ENCODE measurements at regions not wholly inside any gene's neighbourhood (a gene's known extent, or its start where the extent isn't known, plus 50 kb on each side); places are given as distances from the start of the nearest gene placed in this dataset.

GRCh38 chr14:83017296-83017695, 1483.6 kb upstream of the SEL1L start:
- H3K4me3 ChIP-seq (ENCODE audit: low read depth, low read length), result no peak overlapping the region
- DNase-seq (ENCODE audit: low read depth), result no peak
- TF ChIP-seq, protein P1, sequence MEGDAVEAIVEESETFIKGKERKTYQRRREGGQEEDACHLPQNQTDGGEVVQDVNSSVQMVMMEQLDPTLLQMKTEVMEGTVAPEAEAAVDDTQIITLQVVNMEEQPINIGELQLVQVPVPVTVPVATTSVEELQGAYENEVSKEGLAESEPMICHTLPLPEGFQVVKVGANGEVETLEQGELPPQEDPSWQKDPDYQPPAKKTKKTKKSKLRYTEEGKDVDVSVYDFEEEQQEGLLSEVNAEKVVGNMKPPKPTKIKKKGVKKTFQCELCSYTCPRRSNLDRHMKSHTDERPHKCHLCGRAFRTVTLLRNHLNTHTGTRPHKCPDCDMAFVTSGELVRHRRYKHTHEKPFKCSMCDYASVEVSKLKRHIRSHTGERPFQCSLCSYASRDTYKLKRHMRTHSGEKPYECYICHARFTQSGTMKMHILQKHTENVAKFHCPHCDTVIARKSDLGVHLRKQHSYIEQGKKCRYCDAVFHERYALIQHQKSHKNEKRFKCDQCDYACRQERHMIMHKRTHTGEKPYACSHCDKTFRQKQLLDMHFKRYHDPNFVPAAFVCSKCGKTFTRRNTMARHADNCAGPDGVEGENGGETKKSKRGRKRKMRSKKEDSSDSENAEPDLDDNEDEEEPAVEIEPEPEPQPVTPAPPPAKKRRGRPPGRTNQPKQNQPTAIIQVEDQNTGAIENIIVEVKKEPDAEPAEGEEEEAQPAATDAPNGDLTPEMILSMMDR (IDR thresholded peaks at IDR 0.05; ENCODE audit: insufficient read depth, low read depth, low read length, missing control alignments), result no peak

DNA sequence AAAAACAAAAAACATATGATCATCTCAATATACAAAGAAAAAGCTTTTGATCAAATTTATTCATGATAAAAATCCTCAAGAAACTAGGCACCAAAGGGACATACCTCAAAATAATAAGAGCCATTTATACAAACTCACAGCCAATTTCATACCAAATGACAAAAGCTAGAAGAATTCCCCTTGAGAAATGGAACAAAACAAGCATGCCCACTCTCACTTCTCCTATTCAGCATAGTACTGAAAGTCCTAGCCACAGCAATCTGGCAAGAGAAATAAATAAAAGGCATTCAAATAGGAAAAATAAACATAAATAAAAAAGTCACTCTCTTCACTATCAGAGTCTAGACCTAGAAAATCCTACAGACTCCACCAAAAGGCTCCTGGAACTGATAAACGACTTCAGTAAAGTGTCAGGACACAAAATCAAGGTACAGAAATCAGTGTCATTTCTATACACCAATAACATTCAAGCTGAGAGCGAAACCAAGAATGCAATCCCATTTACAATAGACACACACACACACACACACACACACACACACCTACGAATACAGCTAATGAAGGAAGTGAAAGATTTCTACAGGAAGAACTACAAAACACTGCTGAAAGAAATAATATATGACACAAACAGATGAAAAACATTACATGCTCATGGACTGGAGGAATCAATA, 1486.2 kb upstream of the SEL1L start:
- TF ChIP-seq, protein P1 (IDR thresholded peaks at IDR 0.05; ENCODE audit: insufficient read depth, low read depth, low read length, missing control alignments), result no peak
- no peak for DNase-seq (ENCODE audit: low read depth)

GRCh38 chr14:83021323-83021722, 1487.7 kb upstream of the SEL1L start:
- TF ChIP-seq, protein P1 (IDR thresholded peaks at IDR 0.05; ENCODE audit: insufficient read depth, low read depth, low read length, missing control alignments), result no peak
- no peak for DNase-seq (ENCODE audit: low read depth)
- no peak overlapping the region for H3K4me3 ChIP-seq (ENCODE audit: low read depth, low read length)

More for the DNA sequence above, 1486.2 kb upstream of the SEL1L start:
- H3K4me3 ChIP-seq (ENCODE audit: low read depth, low read length), result no peak overlapping the region

GRCh38 chr14:83023369-83023768, 1489.7 kb upstream of the SEL1L start:
- TF ChIP-seq, protein P1 (IDR thresholded peaks at IDR 0.05; ENCODE audit: insufficient read depth, low read depth, low read length, missing control alignments), result no peak
- H3K4me3 ChIP-seq (ENCODE audit: low read depth, low read length), result no peak overlapping the region
- no peak for DNase-seq (ENCODE audit: low read depth)

DNA sequence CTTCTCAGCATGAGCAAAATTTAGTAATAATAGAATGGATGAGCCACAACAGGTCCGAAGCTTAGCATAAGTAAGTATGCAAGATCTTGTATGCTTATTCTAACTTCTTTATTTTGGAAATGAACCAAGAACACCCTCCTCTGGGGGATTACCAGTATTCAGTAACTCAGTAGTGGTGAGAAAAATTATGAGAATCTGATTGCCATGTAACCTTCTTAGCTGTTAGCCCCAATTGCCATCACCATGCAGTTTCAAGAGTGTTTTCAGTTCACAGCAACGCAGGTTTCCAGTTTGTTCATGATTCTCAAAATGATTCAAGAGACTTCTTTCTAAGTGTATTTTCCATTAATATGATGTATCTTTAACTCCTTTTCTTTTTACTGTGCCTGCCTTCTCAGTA, 1507.6 kb upstream of the SEL1L start:
- H3K4me3 ChIP-seq (ENCODE audit: low read depth, low read length), result no peak overlapping the region
- TF ChIP-seq, protein P1 (IDR thresholded peaks at IDR 0.05; ENCODE audit: insufficient read depth, low read depth, low read length, missing control alignments), result no peak
- DNase-seq (ENCODE audit: low read depth), result no peak

GRCh38 chr14:83042858-83043257, 1509.2 kb upstream of the SEL1L start:
- no peak overlapping the region for H3K4me3 ChIP-seq (ENCODE audit: low read depth, low read length)
- DNase-seq (ENCODE audit: low read depth), result no peak
- TF ChIP-seq, protein P1 (IDR thresholded peaks at IDR 0.05; ENCODE audit: insufficient read depth, low read depth, low read length, missing control alignments), result no peak

DNA sequence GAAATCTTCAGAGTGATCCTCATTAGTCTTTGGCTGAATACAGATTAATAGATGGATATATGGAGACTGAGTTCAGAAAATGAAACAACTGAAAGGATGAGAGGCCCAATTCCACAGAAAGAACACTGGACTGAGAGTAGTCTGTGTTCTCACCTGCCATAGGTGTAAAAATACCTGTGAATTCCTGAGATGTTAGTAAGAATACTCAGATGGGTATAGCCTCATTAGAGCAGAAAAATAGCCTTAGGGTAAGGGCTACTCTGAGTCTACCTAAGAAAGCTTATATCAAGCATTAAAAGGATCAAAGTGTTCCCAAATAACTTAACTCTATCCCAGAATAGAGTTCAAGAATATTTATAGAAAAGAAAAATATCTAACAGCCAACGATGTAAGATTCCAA, 1510.3 kb upstream of the SEL1L start:
- TF ChIP-seq, protein P1 (IDR thresholded peaks at IDR 0.05; ENCODE audit: insufficient read depth, low read depth, low read length, missing control alignments), result no peak
- no peak overlapping the region for H3K4me3 ChIP-seq (ENCODE audit: low read depth, low read length)
- DNase-seq (ENCODE audit: low read depth), result no peak

Data from GM12865 (cell line).